ENCODE measurements at regions not wholly inside any gene's neighbourhood (a gene's known extent, or its start where the extent isn't known, plus 50 kb on each side); places are given as distances from the start of the nearest gene placed in this dataset.

GRCh38 chr5:39566891-39567290 lies 142.1 kb upstream of the DAB2 start:
- peaks cover 0 to 5% (median 2%) of the 10 kb centered on the region in 4 donors for H3K4me1 ChIP-seq
- intact Hi-C loops (cut with DNase I) = loop anchor here (5.0 kb wide), 1 partner anchor 190 kb away; no protein-coding TSS in a partner anchor
- H3K27ac ChIP-seq = no peak overlapping the region
- H3K27me3 ChIP-seq = no peaks in the 10 kb centered on the region
- TF ChIP-seq POLR2AphosphoS5 (IDR thresholded peaks at IDR 0.05) = no peak
- no peak for TF ChIP-seq CTCF (IDR thresholded peaks at IDR 0.05)
- no peaks in the 10 kb centered on the region for H3K9me3 ChIP-seq
- H3K36me3 ChIP-seq = no peaks in the 10 kb centered on the region
- no peak for DNase-seq
- no peak overlapping the region for H3K4me3 ChIP-seq

GRCh38 chr5:39566029-39566428 lies 141.2 kb upstream of the DAB2 start:
- peaks cover 0 to 5% (median 2%) of the 10 kb centered on the region in 4 donors for H3K4me1 ChIP-seq
- H3K9me3 ChIP-seq = no peaks in the 10 kb centered on the region
- DNase-seq = no peak
- no peak overlapping the region for H3K4me3 ChIP-seq
- intact Hi-C loops (cut with DNase I) = loop anchor here (5.0 kb wide), 1 partner anchor 189 kb away; no protein-coding TSS in a partner anchor
- H3K36me3 ChIP-seq = no peaks in the 10 kb centered on the region
- no peak for TF ChIP-seq POLR2AphosphoS5 (IDR thresholded peaks at IDR 0.05)
- H3K27me3 ChIP-seq = no peaks in the 10 kb centered on the region
- 27 to 67% methylated on average over 3 of the region's 3 CpGs for WGBS, 2 donors
- no peak overlapping the region for H3K27ac ChIP-seq

- intact Hi-C loops (cut with DNase I) = no loop called here
Observed at GRCh38 chr5:39561421-39561820, 136.6 kb upstream of the DAB2 start.

GRCh38 chr5:39560726-39561125 lies 135.9 kb upstream of the DAB2 start:
- Histone ChIP-seq H3K27me3 (no peaks in the 10 kb centered on the region), H3K4me1 (no peaks in the 10 kb centered on the region), H3K27ac (no peak overlapping the region), H3K4me3 (no peak overlapping the region), H3K9me3 (no peaks in the 10 kb centered on the region), H3K36me3 (no peaks in the 10 kb centered on the region)
- intact Hi-C loops (cut with DNase I) = no loop called here
- DNase-seq = no peak
- 93 to 97% methylated on average over 2 of the region's 2 CpGs for WGBS, 2 donors
- no peak for TF ChIP-seq CTCF (IDR thresholded peaks at IDR 0.05)
- no peak for TF ChIP-seq EP300 (IDR thresholded peaks at IDR 0.05)
- TF ChIP-seq POLR2AphosphoS5 (IDR thresholded peaks at IDR 0.05) = no peak
- no peak for TF ChIP-seq POLR2A (IDR thresholded peaks at IDR 0.05)

More at GRCh38 chr5:39561421-39561820, 136.6 kb upstream of the DAB2 start:
- DNase-seq = no peak
- Histone ChIP-seq H3K9me3 (no peaks in the 10 kb centered on the region), H3K36me3 (no peaks in the 10 kb centered on the region), H3K4me1 (no peaks in the 10 kb centered on the region), H3K27ac (no peak overlapping the region), H3K27me3 (no peaks in the 10 kb centered on the region), H3K4me3 (no peak overlapping the region)
- TF ChIP-seq EP300 (IDR thresholded peaks at IDR 0.05) = no peak
- no peak for TF ChIP-seq POLR2AphosphoS5 (IDR thresholded peaks at IDR 0.05)
- no peak for TF ChIP-seq POLR2A (IDR thresholded peaks at IDR 0.05)
- TF ChIP-seq CTCF (IDR thresholded peaks at IDR 0.05) = no peak
- WGBS, 2 donors = 59 to 81% methylated on average over 2 of the region's 2 CpGs

- Histone ChIP-seq H3K36me3 (no peaks in the 10 kb centered on the region), H3K27me3 (no peaks in the 10 kb centered on the region), H3K27ac (no peak overlapping the region), H3K4me1 (no peaks in the 10 kb centered on the region), H3K4me3 (no peak overlapping the region), H3K9me3 (no peaks in the 10 kb centered on the region)
- TF ChIP-seq POLR2A (IDR thresholded peaks at IDR 0.05) (no peak), CTCF (IDR thresholded peaks at IDR 0.05) (no peak), POLR2AphosphoS5 (IDR thresholded peaks at IDR 0.05) (no peak), EP300 (IDR thresholded peaks at IDR 0.05) (no peak)
- DNase-seq = no peak
- intact Hi-C loops (cut with DNase I) = no loop called here
- whole genome bisulfite sequencing, 2 donors = 88 to 91% methylated on average over 2 of the region's 2 CpGs
Observed at GRCh38 chr5:39559923-39560322, 135.1 kb upstream of the DAB2 start.
